Hepatocyte (in vitro differentiated cells): ENCODE measurements at regions not wholly inside any gene's neighbourhood (a gene's known extent, or its start where the extent isn't known, plus 50 kb on each side); places are given as distances from the start of the nearest gene placed in this dataset.

Source experiments
- DNase-seq: peaks from one replicate; pipeline ENCODE4 v3.0.0-alpha.2; 2016; ENCODE audit warnings: low spot score
- H2AFZ ChIP-seq: fragments of 200-600 bp; sonication (generic); 2 replicates; pipeline ENCODE4 v1.6.0; 2016; ENCODE audit warnings: antibody characterized with exemption, mild to moderate bottlenecking
- H3K27ac ChIP-seq: fragments of 200-600 bp; sonication (generic); 2 replicates; pipeline ENCODE4 v1.5.1; 2016; ENCODE audit warnings: mild to moderate bottlenecking
- H3K27me3 ChIP-seq: fragments of 200-600 bp; sonication (generic); 2 replicates; pipeline ENCODE4 v1.6.1; 2016
- H3K36me3 ChIP-seq: fragments of 200-600 bp; sonication (generic); replicated peaks from 2 replicates; pipeline ENCODE4 v1.5.1; 2016; ENCODE audit warnings: low read depth; ENCODE audit not compliant: insufficient read depth
- H3K4me1 ChIP-seq: fragments of 200-600 bp; sonication (generic); 2 replicates; pipeline ENCODE4 v1.5.1; 2016; ENCODE audit warnings: mild to moderate bottlenecking, moderate library complexity; ENCODE audit not compliant: insufficient read depth
- H3K4me2 ChIP-seq: fragments of 200-600 bp; sonication (generic); 2 replicates; pipeline ENCODE4 v1.6.0; 2016
- H3K4me3 ChIP-seq: fragments of 200-600 bp; sonication (generic); 2 replicates; pipeline ENCODE4 v1.5.1; 2016; ENCODE audit warnings: mild to moderate bottlenecking
- H3K79me2 ChIP-seq: fragments of 200-600 bp; sonication (generic); 2 replicates; pipeline ENCODE4 v1.6.0; 2017; ENCODE audit warnings: mild to moderate bottlenecking
- H3K9me2 ChIP-seq: fragments of 200-600 bp; sonication (generic); replicated peaks from 2 replicates; pipeline ENCODE4 v1.6.0; 2017; ENCODE audit warnings: mild to moderate bottlenecking; ENCODE audit not compliant: insufficient read depth
- H3K9me3 ChIP-seq: fragments of 200-600 bp; sonication (generic); 2 replicates; pipeline ENCODE4 v1.5.1; 2016; ENCODE audit warnings: low read depth, mild to moderate bottlenecking
- H4K20me1 ChIP-seq: fragments of 200-600 bp; sonication (generic); 2 replicates; pipeline ENCODE4 v1.6.0; 2016; ENCODE audit warnings: mild to moderate bottlenecking; ENCODE audit not compliant: insufficient read depth, poor library complexity, severe bottlenecking
- EZH2 ChIP-seq: fragments of 200-600 bp; sonication (generic); IDR thresholded peaks from 2 replicates; pipeline ENCODE4 v1.6.1; 2016; ENCODE audit warnings: antibody characterized with exemption, mild to moderate bottlenecking, borderline replicate concordance
- EZH2phosphoT487 ChIP-seq: fragments of 200-600 bp; sonication (generic); IDR thresholded peaks from one replicate; pipeline ENCODE4 v1.6.1; 2018; ENCODE audit warnings: antibody characterized with exemption, mild to moderate bottlenecking, low read depth, moderate library complexity; ENCODE audit not compliant: unreplicated experiment, severe bottlenecking
- WGBS: methylation state at CpG from one replicate; pipeline ENCODE4 v1.1.6; 2016; ENCODE audit warnings: low lambda C conversion rate; ENCODE audit errors: missing lambda C conversion rate; 5-methylcytosine and 5-hydroxymethylcytosine counted together
- TF ChIP-seq, protein P1 (sequence below): fragments of 200-600 bp; sonication (generic); IDR thresholded peaks from 2 replicates; pipeline ENCODE4 v1.5.1; 2016; ENCODE audit warnings: antibody characterized with exemption, mild to moderate bottlenecking; ENCODE audit not compliant: poor library complexity

DNA sequence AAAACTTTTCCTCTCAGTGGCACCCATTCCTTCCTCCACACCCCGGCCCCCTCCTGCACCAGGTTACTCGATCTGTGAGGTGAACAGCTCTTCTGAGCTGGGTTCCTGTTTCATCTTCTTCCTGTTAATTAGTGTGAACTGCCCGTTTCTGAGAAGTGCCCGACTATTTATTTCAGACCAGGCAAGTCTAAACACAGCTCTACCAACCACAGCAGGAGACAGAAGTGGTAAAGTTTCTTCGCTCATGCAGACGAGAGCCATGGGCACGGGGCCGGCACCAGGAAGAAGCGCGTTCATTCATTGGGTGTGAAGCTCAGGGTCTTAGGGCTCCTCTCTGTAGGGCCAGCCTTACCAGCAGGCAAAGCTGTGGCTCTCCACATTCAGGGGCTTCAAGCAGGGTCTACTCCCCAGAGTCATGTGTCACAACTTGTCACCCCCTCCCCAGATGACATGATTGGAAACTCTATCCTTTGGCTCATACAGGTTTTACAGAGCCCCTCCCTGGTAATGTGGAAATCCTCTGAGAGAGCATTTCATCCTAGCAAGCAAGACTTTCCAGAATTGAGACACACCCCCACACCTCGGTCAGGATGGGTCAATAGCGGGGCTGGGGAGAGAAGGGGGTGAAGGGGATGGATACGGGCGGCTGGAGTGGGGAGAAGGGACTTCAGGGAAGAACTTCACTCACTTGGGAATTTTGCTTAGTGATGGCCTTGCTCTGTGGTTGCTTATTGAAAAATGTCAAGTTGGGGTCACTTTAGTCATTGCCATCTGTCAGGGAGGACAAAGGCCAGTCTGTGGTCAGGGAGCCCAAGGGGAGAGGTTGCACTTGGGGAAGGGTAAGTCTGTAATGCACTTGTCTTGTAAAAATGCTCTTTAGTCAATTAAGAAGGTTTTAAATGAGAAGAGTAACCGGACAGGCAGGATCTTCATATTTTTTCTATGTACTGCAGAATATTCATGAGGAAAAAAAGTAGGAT lies 121.6 kb upstream of the TRIM2 start:
- Histone ChIP-seq H4K20me1 (no peaks in the 10 kb centered on the region), H3K4me2 (no peak overlapping the region), H3K4me3 (no peak overlapping the region), H3K4me1 (peaks cover 14% of the 10 kb centered on the region), H3K79me2 (no peaks in the 10 kb centered on the region), H3K9me3 (no peaks in the 10 kb centered on the region), H3K27me3 (no peaks in the 10 kb centered on the region), H3K36me3 (no peaks in the 10 kb centered on the region), H3K9me2 (no peaks in the 10 kb centered on the region), H2AFZ (peak overlapping the region; percentile 50), H3K27ac (peak overlapping the region; percentile 24)
- no peak for DNase-seq
- TF ChIP-seq, protein P1, sequence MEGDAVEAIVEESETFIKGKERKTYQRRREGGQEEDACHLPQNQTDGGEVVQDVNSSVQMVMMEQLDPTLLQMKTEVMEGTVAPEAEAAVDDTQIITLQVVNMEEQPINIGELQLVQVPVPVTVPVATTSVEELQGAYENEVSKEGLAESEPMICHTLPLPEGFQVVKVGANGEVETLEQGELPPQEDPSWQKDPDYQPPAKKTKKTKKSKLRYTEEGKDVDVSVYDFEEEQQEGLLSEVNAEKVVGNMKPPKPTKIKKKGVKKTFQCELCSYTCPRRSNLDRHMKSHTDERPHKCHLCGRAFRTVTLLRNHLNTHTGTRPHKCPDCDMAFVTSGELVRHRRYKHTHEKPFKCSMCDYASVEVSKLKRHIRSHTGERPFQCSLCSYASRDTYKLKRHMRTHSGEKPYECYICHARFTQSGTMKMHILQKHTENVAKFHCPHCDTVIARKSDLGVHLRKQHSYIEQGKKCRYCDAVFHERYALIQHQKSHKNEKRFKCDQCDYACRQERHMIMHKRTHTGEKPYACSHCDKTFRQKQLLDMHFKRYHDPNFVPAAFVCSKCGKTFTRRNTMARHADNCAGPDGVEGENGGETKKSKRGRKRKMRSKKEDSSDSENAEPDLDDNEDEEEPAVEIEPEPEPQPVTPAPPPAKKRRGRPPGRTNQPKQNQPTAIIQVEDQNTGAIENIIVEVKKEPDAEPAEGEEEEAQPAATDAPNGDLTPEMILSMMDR = no peak
- TF ChIP-seq EZH2 (no peak), EZH2phosphoT487 (no peak)
- 90% methylated on average over 15 of the region's 15 CpGs for WGBS

DNA sequence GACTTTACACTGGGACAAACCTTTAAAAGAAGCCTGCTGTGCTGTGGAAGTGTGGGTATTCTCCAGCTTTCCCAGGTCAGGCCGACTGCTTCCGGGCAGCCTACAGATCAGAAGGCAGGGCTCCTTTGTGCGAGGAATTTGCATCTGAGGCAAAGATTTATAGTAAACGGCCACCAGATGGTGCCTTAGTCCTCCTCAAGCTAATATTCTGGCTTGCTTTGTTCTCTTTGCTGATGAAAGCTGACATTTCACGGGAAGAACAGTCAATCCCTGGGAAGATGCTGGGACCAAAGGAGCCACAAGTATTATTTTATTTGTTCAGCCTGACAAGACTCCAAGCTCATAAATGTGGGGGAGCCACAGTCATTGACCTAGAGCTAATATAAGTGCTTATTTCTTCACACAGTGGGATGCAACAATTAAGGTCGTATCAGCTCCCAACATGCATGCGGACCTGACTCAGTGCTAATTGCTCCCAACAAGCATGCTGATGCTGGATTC lies 120.7 kb upstream of the TRIM2 start:
- Histone ChIP-seq H3K4me3 (no peak overlapping the region), H3K27ac (peak overlapping the region; percentile 24), H3K27me3 (no peaks in the 10 kb centered on the region), H2AFZ (peak overlapping the region; percentile 50), H3K9me2 (no peaks in the 10 kb centered on the region), H4K20me1 (no peaks in the 10 kb centered on the region), H3K4me2 (no peak overlapping the region), H3K9me3 (no peaks in the 10 kb centered on the region), H3K36me3 (no peaks in the 10 kb centered on the region), H3K4me1 (peaks cover 14% of the 10 kb centered on the region), H3K79me2 (no peaks in the 10 kb centered on the region)
- TF ChIP-seq, protein P1 = peak; percentile 76
- TF ChIP-seq EZH2phosphoT487 (no peak), EZH2 (no peak)
- WGBS = 20% methylated on average over 7 of the region's 7 CpGs
- DNase-seq = peak; percentile 87

DNA sequence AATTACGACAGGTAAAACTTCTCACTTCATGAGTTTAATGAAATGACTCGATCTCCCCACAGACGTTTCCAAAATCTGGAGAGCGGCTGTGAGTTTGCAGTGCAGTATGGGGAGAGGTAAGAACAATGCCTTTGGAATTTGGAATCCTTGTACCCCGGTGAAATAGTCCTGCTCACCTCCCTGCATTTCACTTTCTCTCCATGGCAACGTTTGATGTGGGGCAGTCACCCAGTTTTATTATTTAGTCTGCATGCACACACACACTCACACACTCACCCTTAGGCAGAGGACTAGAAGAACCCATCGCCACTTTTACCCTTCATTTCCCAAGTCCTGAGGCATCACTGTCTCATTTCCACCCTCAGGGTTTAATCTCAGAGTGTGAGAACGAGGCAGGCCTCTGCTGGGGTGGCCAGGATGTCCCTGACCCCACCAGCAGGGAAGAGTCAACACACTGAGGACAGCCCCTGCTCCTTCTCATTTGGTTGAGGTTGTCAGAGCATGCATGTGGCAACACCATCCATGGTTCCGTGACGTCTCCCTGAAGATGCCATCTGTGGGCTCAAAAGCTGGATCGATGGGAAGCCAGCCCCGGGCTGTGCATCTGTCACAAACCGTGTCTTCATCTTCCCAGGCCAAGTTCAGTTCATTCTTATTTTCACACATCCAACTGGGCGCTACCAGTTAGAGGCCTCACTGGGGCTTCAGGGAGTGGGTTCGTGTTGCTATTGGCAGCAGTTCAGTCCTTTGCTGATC lies 119.8 kb upstream of the TRIM2 start:
- no peak for DNase-seq
- H3K4me2 ChIP-seq = no peak overlapping the region
- no peak for TF ChIP-seq EZH2phosphoT487
- no peak overlapping the region for H2AFZ ChIP-seq
- no peaks in the 10 kb centered on the region for H3K9me3 ChIP-seq
- no peaks in the 10 kb centered on the region for H3K9me2 ChIP-seq
- H3K27ac ChIP-seq = no peak overlapping the region
- peaks cover 14% of the 10 kb centered on the region for H3K4me1 ChIP-seq
- H3K36me3 ChIP-seq = no peaks in the 10 kb centered on the region
- 83% methylated on average over 15 of the region's 15 CpGs for WGBS
- H4K20me1 ChIP-seq = no peaks in the 10 kb centered on the region
- no peaks in the 10 kb centered on the region for H3K79me2 ChIP-seq
- no peaks in the 10 kb centered on the region for H3K27me3 ChIP-seq
- no peak overlapping the region for H3K4me3 ChIP-seq
